T-helper 2 cell treated with Interferon-gamma antibody and Interleukin-4, amounts not matched to agents 100 ng/mL and 5 ng/mL, for 36 hours (primary cell): ENCODE measurements at regions not wholly inside any gene's neighbourhood (a gene's known extent, or its start where the extent isn't known, plus 50 kb on each side); places are given as distances from the start of the nearest gene placed in this dataset.

Experiments
- intact Hi-C: fragments of 100-400 bp; cut with micrococcal nuclease; formaldehyde crosslinking; loops from one replicate; pipeline ENCODE4 v1.15.1; 2023

GRCh38 chr5:104821606-104822005, 1259.0 kb upstream of the NUDT12 start:
- intact Hi-C loops: no loop called here

- intact Hi-C loops: no loop called here
These were observed 1254.5 kb upstream of the NUDT12 start for GRCh38 chr5:104817127-104817526.

GRCh38 chr5:104815212-104815611, 1252.6 kb upstream of the NUDT12 start:
- intact Hi-C loops: no loop called here

- intact Hi-C loops: no loop called here
These were observed 1238.0 kb upstream of the NUDT12 start for GRCh38 chr5:104800440-104801048.

- intact Hi-C loops: no loop called here
These were observed 1231.1 kb upstream of the NUDT12 start for GRCh38 chr5:104793755-104794080.

GRCh38 chr5:104793031-104793754, 1230.6 kb upstream of the NUDT12 start:
- intact Hi-C loops: no loop called here

- intact Hi-C loops: no loop called here
These were observed 1226.8 kb upstream of the NUDT12 start for GRCh38 chr5:104789366-104789765.

GRCh38 chr5:104785097-104785496, 1222.5 kb upstream of the NUDT12 start:
- intact Hi-C loops: no loop called here

GRCh38 chr5:104774372-104774771, 1211.8 kb upstream of the NUDT12 start:
- intact Hi-C loops: no loop called here

GRCh38 chr5:104764197-104764596, 1201.6 kb upstream of the NUDT12 start:
- intact Hi-C loops: no loop called here

- intact Hi-C loops: no loop called here
These were observed 1200.6 kb upstream of the NUDT12 start for GRCh38 chr5:104763216-104763615.

- intact Hi-C loops: no loop called here
These were observed 1195.3 kb upstream of the NUDT12 start for GRCh38 chr5:104757915-104758314.

GRCh38 chr5:104755806-104756205, 1193.2 kb upstream of the NUDT12 start:
- intact Hi-C loops: no loop called here

GRCh38 chr5:104754311-104754995, 1191.9 kb upstream of the NUDT12 start:
- intact Hi-C loops: no loop called here

- intact Hi-C loops: no loop called here
These were observed 1189.4 kb upstream of the NUDT12 start for GRCh38 chr5:104751969-104752368.

GRCh38 chr5:104739905-104740304, 1177.3 kb upstream of the NUDT12 start:
- intact Hi-C loops: no loop called here

GRCh38 chr5:104739503-104739902, 1176.9 kb upstream of the NUDT12 start:
- intact Hi-C loops: no loop called here

- intact Hi-C loops: no loop called here
These were observed 1173.5 kb upstream of the NUDT12 start for GRCh38 chr5:104736073-104736472.

GRCh38 chr5:104734046-104734445, 1171.5 kb upstream of the NUDT12 start:
- intact Hi-C loops: no loop called here

- intact Hi-C loops: no loop called here
These were observed 1170.6 kb upstream of the NUDT12 start for GRCh38 chr5:104733063-104733669.

GRCh38 chr5:104731331-104731730, 1168.7 kb upstream of the NUDT12 start:
- intact Hi-C loops: no loop called here

GRCh38 chr5:104708027-104708426, 1145.4 kb upstream of the NUDT12 start:
- intact Hi-C loops: no loop called here
